HepG2 (cell line): ENCODE measurements at regions not wholly inside any gene's neighbourhood (a gene's known extent, or its start where the extent isn't known, plus 50 kb on each side); places are given as distances from the start of the nearest gene placed in this dataset.

Source experiments
- ATAC-seq: fragments of 200-7000 bp; cut with Tn5 transposase; 3 replicates; pipeline ENCODE4 v1.9.1; 2020; ENCODE audit warnings: mild to moderate bottlenecking, moderate library complexity
- BruUV-seq: library from RNA; stranded (reverse); fragments of 400-500 nt; replicated peaks from 2 replicates; lab custom pipeline; 2021; lab: Mats Ljungman, UMichigan
- CTCF ChIA-PET: fragments of 300-600 bp; formaldehyde crosslinking; extraction: SDS; loops from one replicate; lab custom pipeline; 2021; ENCODE audit warnings: low total read pairs, inconsistent platforms, low intra/inter-chr PET ratio; lab: Yijun Ruan, JAX
- POLR2A ChIA-PET: fragments of 350-600 bp; sonication (Branson Sonifier 250); formaldehyde crosslinking; loops from one replicate; lab custom pipeline; 2020; ENCODE audit warnings: antibody characterized with exemption, inconsistent platforms; lab: Yijun Ruan, JAX
- DNase-seq: peaks from one replicate; pipeline ENCODE4 v3.0.0-alpha.2; 2015; ENCODE audit warnings: low spot score
- FAIRE-seq: peaks from 3 replicates; lab custom pipeline; 2011; peaks lifted over from hg19 to GRCh38; lab: Jason Lieb, UNC
- H2AFZ ChIP-seq: one replicate; pipeline ENCODE4 v1.6.1; 2011; ENCODE audit warnings: low read length, inconsistent platforms
- H3K27ac ChIP-seq: fragments of 300-600 bp; 3 replicates; pipeline ENCODE4 v1.8.0; 2011; ENCODE audit warnings: mixed run types, mild to moderate bottlenecking, mixed read lengths, low read length, inconsistent platforms; ENCODE audit not compliant: insufficient read depth; ENCODE audit errors: extremely low read length
- H3K27me3 ChIP-seq, 2 experiments: fragments of 200-600 bp in 1 of 2; 2 replicates in 1 of 2; 3 replicates in 1 of 2; pipeline versions ENCODE4 v1.6.0 to v1.8.0; 2011; ENCODE audit warnings: low read length in 2 of 2, mild to moderate bottlenecking in 2 of 2, moderate library complexity in 2 of 2, inconsistent platforms in 1 of 2; ENCODE audit not compliant: insufficient read depth in 2 of 2, control insufficient read depth in 1 of 2
- H3K36me3 ChIP-seq, 2 experiments: fragments of 200-600 bp in 1 of 2; replicated peaks in 1 of 2; 2 replicates in 1 of 2; 3 replicates in 1 of 2; pipeline versions ENCODE4 v1.5.1 to v1.8.0; 2011; ENCODE audit warnings: low read length in 2 of 2, inconsistent platforms in 1 of 2; ENCODE audit not compliant: insufficient read depth in 2 of 2, control insufficient read depth in 1 of 2
- H3K4me1 ChIP-seq: 2 replicates; pipeline ENCODE4 v1.5.1; 2012; ENCODE audit warnings: low read length, inconsistent platforms; ENCODE audit not compliant: insufficient read depth
- H3K4me2 ChIP-seq: 2 replicates; pipeline ENCODE4 v1.6.0; 2011; ENCODE audit warnings: low read depth, low read length, inconsistent platforms
- H3K4me3 ChIP-seq, 3 experiments: fragments of 200-600 bp in 1 of 3; sonication (generic), shearing (Covaris generic) in 1 of 3; replicated peaks in 1 of 3; 2 replicates each; pipeline ENCODE4 v1.5.1; 2011 to 2016; ENCODE audit warnings: low read length in 3 of 3, inconsistent platforms in 2 of 3, low read depth in 2 of 3, mild to moderate bottlenecking in 2 of 3, control low read depth in 1 of 3, mixed read lengths in 1 of 3; ENCODE audit not compliant: insufficient read depth in 1 of 3
- H3K79me2 ChIP-seq: one replicate; pipeline ENCODE4 v1.6.1; 2011; ENCODE audit warnings: low read length, inconsistent platforms; ENCODE audit not compliant: insufficient read depth
- H3K9ac ChIP-seq: 2 replicates; pipeline ENCODE4 v1.6.0; 2011; ENCODE audit warnings: mild to moderate bottlenecking, low read depth, low read length, inconsistent platforms; ENCODE audit not compliant: insufficient read depth
- H3K9me3 ChIP-seq: 2 replicates; pipeline ENCODE4 v1.5.1; 2012; ENCODE audit warnings: mild to moderate bottlenecking, low read length
- H4K20me1 ChIP-seq: 2 replicates; pipeline ENCODE4 v1.6.0; 2011; ENCODE audit warnings: inconsistent platforms, mild to moderate bottlenecking, low read length, moderate library complexity; ENCODE audit not compliant: insufficient read depth
- CENPBD1 ChIP-seq: sonication (generic); formaldehyde crosslinking; IDR thresholded peaks from 2 replicates; pipeline ENCODE4 v1.8.0; 2022; ENCODE audit warnings: missing genetic modification reagents, low read depth, mild to moderate bottlenecking, borderline replicate concordance
- HMGXB3 ChIP-seq: sonication (generic); formaldehyde crosslinking; IDR thresholded peaks from 2 replicates; pipeline ENCODE4 v1.4.0; 2020; ENCODE audit warnings: missing genetic modification reagents, borderline replicate concordance
- SMYD3 ChIP-seq: sonication (generic); formaldehyde crosslinking; IDR thresholded peaks from 2 replicates; pipeline ENCODE4 v1.8.1; 2023; ENCODE audit warnings: mild to moderate bottlenecking, missing genetic modification reagents
- TARDBP ChIP-seq: sonication (generic); formaldehyde crosslinking; IDR thresholded peaks from 2 replicates; pipeline ENCODE4 v1.8.0; 2022; ENCODE audit warnings: mild to moderate bottlenecking, missing genetic modification reagents
- TOPORS ChIP-seq: sonication (generic); formaldehyde crosslinking; IDR thresholded peaks from 2 replicates; pipeline ENCODE4 v1.8.0; 2023; ENCODE audit warnings: mild to moderate bottlenecking, missing genetic modification reagents
- ZFY ChIP-seq: sonication (generic); formaldehyde crosslinking; IDR thresholded peaks from 2 replicates; pipeline ENCODE4 v1.4.0; 2020; ENCODE audit warnings: missing genetic modification reagents
- ZNF142 ChIP-seq: sonication (generic); formaldehyde crosslinking; IDR thresholded peaks from 2 replicates; pipeline ENCODE4 v1.4.0; 2020; ENCODE audit warnings: missing genetic modification reagents
- ZNF143 ChIP-seq: sonication (generic); formaldehyde crosslinking; IDR thresholded peaks from 2 replicates; pipeline ENCODE4 v1.4.0; 2020; ENCODE audit warnings: missing genetic modification reagents
- ZNF75D ChIP-seq: sonication (generic); formaldehyde crosslinking; IDR thresholded peaks from 2 replicates; pipeline ENCODE4 v1.8.1; 2023; ENCODE audit warnings: missing genetic modification reagents, mild to moderate bottlenecking, borderline replicate concordance
- ZSCAN22 ChIP-seq: sonication (generic); formaldehyde crosslinking; IDR thresholded peaks from 2 replicates; pipeline ENCODE4 v1.4.0; 2020; ENCODE audit warnings: mild to moderate bottlenecking, missing genetic modification reagents
- WGBS: methylation state at CpG from one replicate; pipeline ENCODE4 v1.1.6; 2017; ENCODE audit warnings: low lambda C conversion rate; 5-methylcytosine and 5-hydroxymethylcytosine counted together
- in situ Hi-C: cut with HindIII; loops from 2 replicates; pipeline ENCODE4 v1.10.0; 2017; ENCODE audit warnings: low pct_unique_long_range_greater_than_20kb; ENCODE audit not compliant: extremely low pct_ligation_motif_present
- intact Hi-C: fragments of 100-400 bp; cut with micrococcal nuclease; formaldehyde crosslinking; loops from one replicate; pipeline ENCODE4 v1.10.0; 2022; ENCODE audit not compliant: unreplicated experiment

- in situ Hi-C loops = no loop called here
- intact Hi-C loops = no loop called here
These were observed 265.9 kb upstream of the CDYL start for GRCh38 chr6:4510317-4510716.

More at GRCh38 chr6:4510317-4510716, 265.9 kb upstream of the CDYL start:
- no peak overlapping the region for H3K4me3 ChIP-seq
- no peaks in the 10 kb centered on the region for H3K9me3 ChIP-seq
- WGBS = 49% methylated on average over 6 of the region's 6 CpGs
- H2AFZ ChIP-seq = no peak overlapping the region
- H3K27ac ChIP-seq = no peak overlapping the region
- no TSS peak for BruUV-seq
- CTCF ChIA-PET = no interaction called here
- no peak for FAIRE-seq
- no peak overlapping the region for H3K9ac ChIP-seq
- H4K20me1 ChIP-seq = no peaks in the 10 kb centered on the region
- peaks cover 0 to 36% of the 10 kb centered on the region in 2 experiments; a peak in 3 of 5 replicates for H3K27me3 ChIP-seq
- H3K36me3 ChIP-seq = no peaks in the 10 kb centered on the region
- no peaks in the 10 kb centered on the region for H3K4me1 ChIP-seq
- TF ChIP-seq TARDBP = no peak
- TF ChIP-seq ZSCAN22 (CRISPR knock-in tag) = no peak
- no peak for TF ChIP-seq SMYD3
- TF ChIP-seq HMGXB3 (CRISPR knock-in tag) = no peak
- no peak for TF ChIP-seq ZNF143
- TF ChIP-seq CENPBD1 = no peak
- TF ChIP-seq ZFY (CRISPR knock-in tag) = no peak
- no peak for TF ChIP-seq TOPORS (CRISPR knock-in tag)
- no peak for TF ChIP-seq ZNF75D
- TF ChIP-seq ZNF142 (CRISPR knock-in tag) = no peak
- H3K79me2 ChIP-seq = no peaks in the 10 kb centered on the region
- H3K4me2 ChIP-seq = no peak overlapping the region
- POLR2A ChIA-PET = no interaction called here
- peak; percentile 30; the same call in 2 of the 3 replicates for ATAC-seq
- DNase-seq = no peak
